ENCODE measurements at regions not wholly inside any gene's neighbourhood (a gene's known extent, or its start where the extent isn't known, plus 50 kb on each side); places are given as distances from the start of the nearest gene placed in this dataset.

DNA sequence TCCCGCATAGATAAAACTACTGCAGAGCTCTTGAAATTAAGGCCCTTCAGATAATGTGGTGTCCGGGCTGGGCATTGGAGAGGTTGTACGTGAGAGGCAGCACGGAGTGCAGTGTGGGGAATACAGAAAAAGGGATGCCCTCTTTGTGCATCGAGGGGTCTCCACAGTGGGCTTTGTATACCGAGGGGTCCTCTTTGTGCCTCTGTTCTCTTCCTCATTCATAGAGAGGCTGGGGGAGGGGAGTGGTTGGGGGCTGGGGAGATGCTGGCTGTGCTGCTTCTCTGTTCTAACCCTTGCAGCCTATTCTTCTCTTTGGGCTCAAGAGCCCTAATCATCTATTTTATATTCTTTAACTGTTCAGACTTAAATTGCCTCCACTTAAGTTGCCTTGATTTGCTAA, 74.3 kb upstream of the NDN start:
- TF ChIP-seq, protein P1, sequence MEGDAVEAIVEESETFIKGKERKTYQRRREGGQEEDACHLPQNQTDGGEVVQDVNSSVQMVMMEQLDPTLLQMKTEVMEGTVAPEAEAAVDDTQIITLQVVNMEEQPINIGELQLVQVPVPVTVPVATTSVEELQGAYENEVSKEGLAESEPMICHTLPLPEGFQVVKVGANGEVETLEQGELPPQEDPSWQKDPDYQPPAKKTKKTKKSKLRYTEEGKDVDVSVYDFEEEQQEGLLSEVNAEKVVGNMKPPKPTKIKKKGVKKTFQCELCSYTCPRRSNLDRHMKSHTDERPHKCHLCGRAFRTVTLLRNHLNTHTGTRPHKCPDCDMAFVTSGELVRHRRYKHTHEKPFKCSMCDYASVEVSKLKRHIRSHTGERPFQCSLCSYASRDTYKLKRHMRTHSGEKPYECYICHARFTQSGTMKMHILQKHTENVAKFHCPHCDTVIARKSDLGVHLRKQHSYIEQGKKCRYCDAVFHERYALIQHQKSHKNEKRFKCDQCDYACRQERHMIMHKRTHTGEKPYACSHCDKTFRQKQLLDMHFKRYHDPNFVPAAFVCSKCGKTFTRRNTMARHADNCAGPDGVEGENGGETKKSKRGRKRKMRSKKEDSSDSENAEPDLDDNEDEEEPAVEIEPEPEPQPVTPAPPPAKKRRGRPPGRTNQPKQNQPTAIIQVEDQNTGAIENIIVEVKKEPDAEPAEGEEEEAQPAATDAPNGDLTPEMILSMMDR (IDR thresholded peaks at IDR 0.05), result no peak
- no peak for TF ChIP-seq POLR2A (IDR thresholded peaks at IDR 0.05)
- no peak for TF ChIP-seq POLR2AphosphoS5 (IDR thresholded peaks at IDR 0.05)
- TF ChIP-seq EP300 (IDR thresholded peaks at IDR 0.05), result no peak
